H9 (cell line): ENCODE measurements at regions not wholly inside any gene's neighbourhood (a gene's known extent, or its start where the extent isn't known, plus 50 kb on each side); places are given as distances from the start of the nearest gene placed in this dataset.
"Not testable (repeated sequence)": the region's sequence is repeated elsewhere in the genome, so short reads cannot be mapped to it uniquely, and the experiment has no call there.

Experiments
- DNase-seq: peaks from one replicate; pipeline ENCODE4 v3.0.0-alpha.2; 2017
- H2AFZ ChIP-seq: one replicate; pipeline ENCODE4 v1.6.1; 2013; ENCODE audit warnings: mild to moderate bottlenecking, low read length, control low read depth, moderate library complexity
- H2AK5ac ChIP-seq: 2 replicates; pipeline ENCODE4 v1.6.1; 2013; ENCODE audit warnings: low read length, control low read depth, mixed read lengths; ENCODE audit not compliant: insufficient read length
- H2BK120ac ChIP-seq: one replicate; pipeline ENCODE4 v1.6.1; 2013; ENCODE audit warnings: low read depth, mild to moderate bottlenecking, low read length, control low read depth, inconsistent platforms; ENCODE audit not compliant: poor library complexity, severe bottlenecking
- H2BK12ac ChIP-seq: 2 replicates; pipeline ENCODE4 v1.6.1; 2013; ENCODE audit warnings: low read length, control low read depth, mixed read lengths, low read depth; ENCODE audit not compliant: insufficient read length
- H2BK15ac ChIP-seq: 2 replicates; pipeline ENCODE4 v1.6.1; 2013; ENCODE audit warnings: low read depth, low read length, control low read depth
- H2BK20ac ChIP-seq: one replicate; pipeline ENCODE4 v1.6.1; 2013; ENCODE audit warnings: low read depth, mild to moderate bottlenecking, low read length, control low read depth, inconsistent platforms; ENCODE audit not compliant: poor library complexity, severe bottlenecking
- H2BK5ac ChIP-seq: 2 replicates; pipeline ENCODE4 v1.6.1; 2013; ENCODE audit warnings: low read length, control low read depth, mixed read lengths; ENCODE audit not compliant: insufficient read length
- H3K14ac ChIP-seq: 2 replicates; pipeline ENCODE4 v1.6.1; 2013; ENCODE audit warnings: low read length, control low read depth; ENCODE audit not compliant: insufficient read depth
- H3K18ac ChIP-seq: 2 replicates; pipeline ENCODE4 v1.6.1; 2013; ENCODE audit warnings: low read depth, mild to moderate bottlenecking, mixed read lengths, low read length, control low read depth; ENCODE audit not compliant: insufficient read length
- H3K23ac ChIP-seq: 2 replicates; pipeline ENCODE4 v1.6.1; 2013; ENCODE audit warnings: low read length, control low read depth, mixed read lengths, low read depth; ENCODE audit not compliant: insufficient read length
- H3K23me2 ChIP-seq: 2 replicates; pipeline ENCODE4 v1.6.1; 2013; ENCODE audit warnings: low read depth, mild to moderate bottlenecking, mixed read lengths, low read length, control low read depth; ENCODE audit not compliant: insufficient read length, poor library complexity, severe bottlenecking
- H3K27ac ChIP-seq: 2 replicates; pipeline ENCODE4 v1.5.1; 2013; ENCODE audit warnings: low read length, control low read depth, mixed read lengths, low read depth; ENCODE audit not compliant: insufficient read length
- H3K27me3 ChIP-seq: 2 replicates; pipeline ENCODE4 v1.6.1; 2013; ENCODE audit warnings: low read length, control low read depth, inconsistent platforms; ENCODE audit not compliant: insufficient read depth
- H3K4ac ChIP-seq: 2 replicates; pipeline ENCODE4 v1.6.1; 2013; ENCODE audit warnings: low read depth, mild to moderate bottlenecking, control low read depth, inconsistent platforms, low read length, moderate library complexity
- H3K4me1 ChIP-seq: 2 replicates; pipeline ENCODE4 v1.6.1; 2013; ENCODE audit warnings: low read length, control low read depth, inconsistent platforms; ENCODE audit not compliant: insufficient read depth
- H3K4me2 ChIP-seq: 2 replicates; pipeline ENCODE4 v1.6.1; 2013; ENCODE audit warnings: low read length, control low read depth, mixed read lengths; ENCODE audit not compliant: insufficient read length, insufficient read depth
- H3K56ac ChIP-seq: 2 replicates; pipeline ENCODE4 v1.6.1; 2013; ENCODE audit warnings: low read depth, mild to moderate bottlenecking, mixed read lengths, low read length, control low read depth; ENCODE audit not compliant: insufficient read length
- H3K79me1 ChIP-seq: 2 replicates; pipeline ENCODE4 v1.6.1; 2013; ENCODE audit warnings: low read depth, mild to moderate bottlenecking, moderate library complexity, low read length, control low read depth, inconsistent platforms; ENCODE audit not compliant: insufficient read depth, poor library complexity, severe bottlenecking
- H3K79me2 ChIP-seq: 2 replicates; pipeline ENCODE4 v1.6.1; 2013; ENCODE audit warnings: low read length, control low read depth, inconsistent platforms; ENCODE audit not compliant: insufficient read depth
- H3K9ac ChIP-seq: 2 replicates; pipeline ENCODE4 v1.6.1; 2013; ENCODE audit warnings: low read length, control low read depth, mixed read lengths; ENCODE audit not compliant: insufficient read length; ENCODE audit errors: extremely low read depth
- H3K9me3 ChIP-seq: one replicate; pipeline ENCODE4 v1.6.1; 2013; ENCODE audit warnings: low read depth, low read length, inconsistent platforms; ENCODE audit not compliant: control insufficient read depth
- H3T11ph ChIP-seq: one replicate; pipeline ENCODE4 v1.6.1; 2013; ENCODE audit warnings: mild to moderate bottlenecking, low read length, control low read depth, inconsistent platforms
- H4K20me1 ChIP-seq: one replicate; pipeline ENCODE4 v1.6.1; 2013; ENCODE audit not compliant: control insufficient read depth, insufficient read length, insufficient read depth
- H4K5ac ChIP-seq: 2 replicates; pipeline ENCODE4 v1.6.1; 2013; ENCODE audit warnings: low read depth, mild to moderate bottlenecking, mixed read lengths, low read length, control low read depth; ENCODE audit not compliant: insufficient read length
- H4K8ac ChIP-seq: replicated peaks from 2 replicates; pipeline ENCODE4 v1.6.1; 2013; ENCODE audit warnings: low read length, control low read depth, mixed read lengths, low read depth; ENCODE audit not compliant: insufficient read length
- H4K91ac ChIP-seq: 2 replicates; pipeline ENCODE4 v1.6.1; 2013; ENCODE audit warnings: low read depth, mild to moderate bottlenecking, moderate library complexity, mixed read lengths, low read length, control low read depth; ENCODE audit not compliant: insufficient read length
- H3K27ac Mint-ChIP-seq, 3 experiments: 2 replicates in 2 of 3; 3 replicates in 1 of 3; pipeline ENCODE4 v1.8.0; 2020 to 2021; ENCODE audit warnings: mixed read lengths in 3 of 3, mild to moderate bottlenecking in 1 of 3, moderate library complexity in 1 of 3
- H3K27me3 Mint-ChIP-seq: 2 replicates; pipeline ENCODE4 v1.8.0; 2021; ENCODE audit warnings: low read depth, mild to moderate bottlenecking, moderate library complexity, mixed read lengths
- H3K36me3 Mint-ChIP-seq, 3 experiments: 2 replicates in 2 of 3; 3 replicates in 1 of 3; pipeline ENCODE4 v1.8.0; 2020 to 2021; ENCODE audit warnings: low read depth in 3 of 3, mixed read lengths in 3 of 3; ENCODE audit not compliant: insufficient read depth in 1 of 3
- H3K4me1 Mint-ChIP-seq, 2 experiments: 2 replicates each; pipeline ENCODE4 v1.8.0; 2020; ENCODE audit warnings: mixed read lengths in 2 of 2
- H3K4me3 Mint-ChIP-seq, 2 experiments: 2 replicates in 1 of 2; 3 replicates in 1 of 2; pipeline ENCODE4 v1.8.0; 2020 to 2021; ENCODE audit warnings: mild to moderate bottlenecking in 2 of 2, mixed read lengths in 2 of 2, moderate library complexity in 1 of 2
- H3K9me3 Mint-ChIP-seq, 2 experiments: 2 replicates in 1 of 2; 3 replicates in 1 of 2; pipeline ENCODE4 v1.8.0; 2020; ENCODE audit warnings: mild to moderate bottlenecking in 2 of 2, mixed read lengths in 2 of 2, moderate library complexity in 1 of 2
- CTCF ChIP-seq: fragments of 200-600 bp; sonication (generic); conservative IDR thresholded peaks from 3 replicates; pipeline ENCODE4 v1.8.0; 2021; ENCODE audit warnings: antibody characterized with exemption, mild to moderate bottlenecking
- WGBS: extraction: QIAGEN DNeasy Blood & Tissue Kit; methylation state at CpG from one replicate; pipeline ENCODE4 v1.1.7; 2013; ENCODE audit warnings: missing lambda C conversion rate, low lambda C conversion rate, mixed read lengths; ENCODE audit not compliant: insufficient read length; ENCODE audit errors: extremely low coverage; 5-methylcytosine and 5-hydroxymethylcytosine counted together

GRCh38 chr2:52473526-52473925 lies 1294.1 kb upstream of the CHAC2 start:
- H3K9ac ChIP-seq, result no peak overlapping the region
- H3K4me1 ChIP-seq, result no peaks in the 10 kb centered on the region; the same call in 1 of the 2 replicates
- H3T11ph ChIP-seq, result no peak overlapping the region
- Mint-ChIP-seq H3K4me1 (peaks cover 16 to 23% of the 10 kb centered on the region in 2 experiments), H3K27me3 (no peaks in the 10 kb centered on the region), H3K36me3 (peaks cover 0 to 12% (median 2%) of the 10 kb centered on the region in 3 experiments; a peak in 2 of 7 replicates), H3K9me3 (peaks cover 0 to 4% of the 10 kb centered on the region in 2 experiments; a peak in 3 of 5 replicates), H3K27ac (no peak overlapping the region), H3K4me3 (no peak overlapping the region)
- no peaks in the 10 kb centered on the region for H4K20me1 ChIP-seq
- no peak overlapping the region for H3K4me2 ChIP-seq
- WGBS, result no CpG with 5 or more reads among the region's 2 CpGs
- no peaks in the 10 kb centered on the region for H3K79me2 ChIP-seq
- DNase-seq, result no peak
- no peak overlapping the region for H2BK20ac ChIP-seq
- H3K4ac ChIP-seq, result no peak overlapping the region
- H3K9me3 ChIP-seq, result no peaks in the 10 kb centered on the region
- H2AK5ac ChIP-seq, result no peak overlapping the region
- H3K27ac ChIP-seq, result no peak overlapping the region
- no peak overlapping the region for H4K5ac ChIP-seq
- no peak overlapping the region for H3K23ac ChIP-seq
- no peak overlapping the region for H2BK12ac ChIP-seq
- no peaks in the 10 kb centered on the region for H3K27me3 ChIP-seq
- H4K91ac ChIP-seq, result no peak overlapping the region
- H3K14ac ChIP-seq, result no peak overlapping the region
- H3K79me1 ChIP-seq, result no peaks in the 10 kb centered on the region
- H3K18ac ChIP-seq, result no peak overlapping the region
- no peak overlapping the region for H2BK5ac ChIP-seq
- no peak for TF ChIP-seq CTCF
- H2BK120ac ChIP-seq, result no peak overlapping the region
- no peaks in the 10 kb centered on the region for H3K23me2 ChIP-seq
- H2AFZ ChIP-seq, result no peak overlapping the region
- no peak overlapping the region for H3K56ac ChIP-seq
- no peak overlapping the region for H2BK15ac ChIP-seq
- H4K8ac ChIP-seq, result no peak overlapping the region

GRCh38 chr2:52470457-52470856 lies 1297.1 kb upstream of the CHAC2 start:
- not testable (repeated sequence) for H4K20me1 ChIP-seq, H2BK20ac ChIP-seq, H3K23me2 ChIP-seq, H3K18ac ChIP-seq, H2BK12ac ChIP-seq, H4K5ac ChIP-seq, H3K79me2 ChIP-seq, H3K4me3 Mint-ChIP-seq, H3K4me1 ChIP-seq, H3K27me3 ChIP-seq, H2AFZ ChIP-seq, H3K4ac ChIP-seq, H3K27ac ChIP-seq, H3K14ac ChIP-seq, H4K8ac ChIP-seq, H2AK5ac ChIP-seq, H3K27me3 Mint-ChIP-seq, H3K4me2 ChIP-seq, H4K91ac ChIP-seq, H2BK15ac ChIP-seq, H2BK120ac ChIP-seq, H3K9me3 ChIP-seq, H3K9me3 Mint-ChIP-seq, H3K23ac ChIP-seq, H3T11ph ChIP-seq, H3K9ac ChIP-seq, H3K56ac ChIP-seq, H2BK5ac ChIP-seq, H3K79me1 ChIP-seq
- no CpG with 5 or more reads among the region's 1 CpG for WGBS
- peak overlapping the region in 2 of 3 experiments; percentile 63 to 67; a peak in 4 of 7 replicates for H3K27ac Mint-ChIP-seq
- H3K36me3 Mint-ChIP-seq, result peaks cover 0 to 10% (median 2%) of the 10 kb centered on the region in 3 experiments; a peak in 1 of 7 replicates
- DNase-seq, result peak; percentile 57
- H3K4me1 Mint-ChIP-seq, result peaks cover 33 to 40% of the 10 kb centered on the region in 2 experiments
